NCI-H524 (cell line): ENCODE measurements at regions not wholly inside any gene's neighbourhood (a gene's known extent, or its start where the extent isn't known, plus 50 kb on each side); places are given as distances from the start of the nearest gene placed in this dataset.

Experiments
- DNase-seq, 2 experiments: peaks; one replicate each; lab custom pipeline; 2025; lab: John Stamatoyannopoulos, UW

GRCh38 chr2:164439885-164440284, 181.4 kb downstream of the GRB14 start:
- DNase-seq, result no peak

- DNase-seq, result no peak
Measured at GRCh38 chr2:164439235-164439634, 182.0 kb downstream of the GRB14 start.

- no peak for DNase-seq
Measured at GRCh38 chr2:164438490-164439205, 182.6 kb downstream of the GRB14 start.

GRCh38 chr2:164436131-164436530, 185.2 kb downstream of the GRB14 start:
- DNase-seq, result no peak

- peak; percentile 3 to 48 for DNase-seq
Measured at GRCh38 chr2:164430166-164430783, 191.0 kb downstream of the GRB14 start.

GRCh38 chr2:164429354-164429753, 191.9 kb downstream of the GRB14 start:
- DNase-seq, result no peak

GRCh38 chr2:164427111-164427510, 194.2 kb downstream of the GRB14 start:
- no peak for DNase-seq

- no peak for DNase-seq
Measured at GRCh38 chr2:164420787-164421186, 200.5 kb downstream of the GRB14 start.

- DNase-seq, result no peak
Measured at GRCh38 chr2:164412831-164413230, 208.5 kb downstream of the GRB14 start.

- no peak for DNase-seq
Measured at GRCh38 chr2:164389411-164389810, 231.9 kb downstream of the GRB14 start.

- DNase-seq, result no peak
Measured at GRCh38 chr2:164388511-164388910, 232.8 kb downstream of the GRB14 start.

GRCh38 chr2:164386231-164386630, 235.1 kb downstream of the GRB14 start:
- DNase-seq, result no peak

GRCh38 chr2:164384434-164384833, 236.8 kb downstream of the GRB14 start:
- DNase-seq, result no peak

- DNase-seq, result no peak
Measured at GRCh38 chr2:164371916-164372315, 249.4 kb downstream of the GRB14 start.

- no peak for DNase-seq
Measured at GRCh38 chr2:164369366-164369765, 251.9 kb downstream of the GRB14 start.

GRCh38 chr2:164368896-164369295, 252.4 kb downstream of the GRB14 start:
- no peak for DNase-seq

- no peak for DNase-seq
Measured at GRCh38 chr2:164363646-164364045, 257.6 kb downstream of the GRB14 start.

GRCh38 chr2:164351536-164351935, 269.7 kb downstream of the GRB14 start:
- DNase-seq, result no peak

GRCh38 chr2:164335947-164336346, 285.3 kb downstream of the GRB14 start:
- peak in 1 of 2 experiments; percentile 51 for DNase-seq

GRCh38 chr2:164335128-164335527, 286.2 kb downstream of the GRB14 start:
- no peak for DNase-seq

- DNase-seq, result no peak
Measured at GRCh38 chr2:164328310-164328709, 293.0 kb downstream of the GRB14 start.

- no peak for DNase-seq
Measured at GRCh38 chr2:164323978-164324377, 297.3 kb downstream of the GRB14 start.

- DNase-seq, result no peak
Measured at GRCh38 chr2:164314148-164314547, 307.1 kb downstream of the GRB14 start.

GRCh38 chr2:164306872-164307271, 314.4 kb downstream of the GRB14 start:
- no peak for DNase-seq
